GM23338 (cell line): ENCODE measurements at regions not wholly inside any gene's neighbourhood (a gene's known extent, or its start where the extent isn't known, plus 50 kb on each side); places are given as distances from the start of the nearest gene placed in this dataset.

Source experiments
- ATAC-seq: fragments of 200-7000 bp; cut with Tn5 transposase; 3 replicates; pipeline ENCODE4 v1.9.1; 2020
- DNase-seq: peaks from one replicate; pipeline ENCODE4 v3.0.0-alpha.2; 2015; ENCODE audit warnings: low spot score
- H2AFZ ChIP-seq: fragments of 200-600 bp; sonication (generic); 2 replicates; pipeline ENCODE4 v1.8.0; 2016; ENCODE audit warnings: antibody characterized with exemption, mild to moderate bottlenecking, moderate library complexity
- H3F3A ChIP-seq: fragments of 200-600 bp; sonication (generic); replicated peaks from 2 replicates; pipeline ENCODE4 v1.8.0; 2017; ENCODE audit warnings: antibody characterized with exemption, mixed run types, low read depth
- H3K27ac ChIP-seq: fragments of 200-600 bp; sonication (generic); 2 replicates; pipeline ENCODE4 v1.6.1; 2016; ENCODE audit warnings: low read depth
- H3K27me3 ChIP-seq: fragments of 200-600 bp; sonication (generic); 2 replicates; pipeline ENCODE4 v1.8.0; 2016; ENCODE audit warnings: mild to moderate bottlenecking, mixed run types, moderate library complexity; ENCODE audit not compliant: insufficient read depth
- H3K36me3 ChIP-seq: fragments of 200-600 bp; sonication (generic); 2 replicates; pipeline ENCODE4 v1.8.0; 2016; ENCODE audit warnings: mild to moderate bottlenecking; ENCODE audit not compliant: insufficient read depth
- H3K4me1 ChIP-seq: fragments of 200-600 bp; sonication (generic); 2 replicates; pipeline ENCODE4 v1.8.0; 2016; ENCODE audit warnings: mild to moderate bottlenecking, moderate library complexity; ENCODE audit not compliant: insufficient read depth
- H3K4me2 ChIP-seq: fragments of 200-600 bp; sonication (generic); 2 replicates; pipeline ENCODE4 v1.7.1; 2017; ENCODE audit warnings: mixed run types
- H3K4me3 ChIP-seq: fragments of 200-600 bp; sonication (generic); 2 replicates; pipeline ENCODE4 v1.6.1; 2016; ENCODE audit warnings: mixed run types
- H3K79me2 ChIP-seq: fragments of 200-600 bp; sonication (generic); replicated peaks from 2 replicates; pipeline ENCODE4 v1.8.0; 2017; ENCODE audit warnings: mild to moderate bottlenecking; ENCODE audit not compliant: insufficient read depth
- H3K9me2 ChIP-seq: fragments of 200-600 bp; sonication (generic); 2 replicates; pipeline ENCODE4 v1.8.0; 2017; ENCODE audit not compliant: insufficient read depth
- H4K20me1 ChIP-seq: fragments of 200-600 bp; sonication (generic); replicated peaks from 2 replicates; pipeline ENCODE4 v1.8.0; 2017; ENCODE audit warnings: mild to moderate bottlenecking; ENCODE audit not compliant: insufficient read depth
- H3K27ac Mint-ChIP-seq: 2 replicates; pipeline ENCODE4 v1.8.0; 2020; ENCODE audit warnings: inconsistent platforms, mild to moderate bottlenecking, moderate library complexity, mixed read lengths
- H3K27me3 Mint-ChIP-seq: 3 replicates; pipeline ENCODE4 v1.8.0; 2022; ENCODE audit warnings: low read depth, mild to moderate bottlenecking, moderate library complexity, mixed read lengths, inconsistent platforms; ENCODE audit not compliant: insufficient read depth, poor library complexity
- H3K36me3 Mint-ChIP-seq: 3 replicates; pipeline ENCODE4 v1.8.0; 2021; ENCODE audit warnings: low read depth, mild to moderate bottlenecking, inconsistent platforms, moderate library complexity, mixed read lengths
- H3K4me1 Mint-ChIP-seq: 3 replicates; pipeline ENCODE4 v1.8.0; 2020; ENCODE audit warnings: mild to moderate bottlenecking, inconsistent platforms, mixed read lengths
- H3K4me3 Mint-ChIP-seq: 3 replicates; pipeline ENCODE4 v1.8.0; 2021; ENCODE audit warnings: moderate library complexity, mild to moderate bottlenecking, inconsistent platforms, mixed read lengths
- H3K9me3 Mint-ChIP-seq: 3 replicates; pipeline ENCODE4 v1.8.0; 2020; ENCODE audit warnings: moderate library complexity, mild to moderate bottlenecking, inconsistent platforms, mixed read lengths
- CREB1 ChIP-seq: fragments of 250-450 bp; sonication (Bioruptor Pico); IDR thresholded peaks from 2 replicates; pipeline ENCODE4 v1.5.0; 2020; ENCODE audit warnings: low read depth, mild to moderate bottlenecking, moderate library complexity
- EZH2 ChIP-seq: fragments of 200-600 bp; sonication (generic); IDR thresholded peaks from one replicate; pipeline ENCODE4 v1.8.0; 2017; ENCODE audit warnings: antibody characterized with exemption, mild to moderate bottlenecking, low read depth; ENCODE audit not compliant: unreplicated experiment
- EZH2phosphoT487 ChIP-seq: fragments of 200-600 bp; sonication (generic); IDR thresholded peaks from one replicate; pipeline ENCODE4 v1.8.1; 2018; ENCODE audit warnings: antibody characterized with exemption; ENCODE audit not compliant: unreplicated experiment
- JUNB ChIP-seq: IDR thresholded peaks from one replicate; pipeline ENCODE4 v1.6.1; 2016; ENCODE audit warnings: antibody characterized with exemption; ENCODE audit not compliant: unreplicated experiment
- NANOG ChIP-seq: IDR thresholded peaks from 2 replicates; pipeline ENCODE4 v1.6.1; 2016; ENCODE audit warnings: antibody characterized with exemption, borderline replicate concordance
- POLR2AphosphoS5 ChIP-seq: IDR thresholded peaks from 2 replicates; pipeline ENCODE4 v1.6.1; 2016; ENCODE audit warnings: antibody characterized with exemption, low read depth
- TF ChIP-seq, protein P1 (sequence below): IDR thresholded peaks from one replicate; pipeline ENCODE4 v1.6.1; 2018; ENCODE audit warnings: antibody characterized with exemption; ENCODE audit not compliant: unreplicated experiment
- TF ChIP-seq, protein P2 (sequence below), 2 experiments: fragments of 200-600 bp in 1 of 2; sonication (generic) in 1 of 2; conservative IDR thresholded peaks; 2 replicates each; pipeline versions ENCODE4 v1.5.1 to v1.6.1; 2016 to 2017; ENCODE audit warnings: antibody characterized with exemption in 2 of 2, low read depth in 2 of 2, mild to moderate bottlenecking in 2 of 2, moderate library complexity in 1 of 2

DNA sequence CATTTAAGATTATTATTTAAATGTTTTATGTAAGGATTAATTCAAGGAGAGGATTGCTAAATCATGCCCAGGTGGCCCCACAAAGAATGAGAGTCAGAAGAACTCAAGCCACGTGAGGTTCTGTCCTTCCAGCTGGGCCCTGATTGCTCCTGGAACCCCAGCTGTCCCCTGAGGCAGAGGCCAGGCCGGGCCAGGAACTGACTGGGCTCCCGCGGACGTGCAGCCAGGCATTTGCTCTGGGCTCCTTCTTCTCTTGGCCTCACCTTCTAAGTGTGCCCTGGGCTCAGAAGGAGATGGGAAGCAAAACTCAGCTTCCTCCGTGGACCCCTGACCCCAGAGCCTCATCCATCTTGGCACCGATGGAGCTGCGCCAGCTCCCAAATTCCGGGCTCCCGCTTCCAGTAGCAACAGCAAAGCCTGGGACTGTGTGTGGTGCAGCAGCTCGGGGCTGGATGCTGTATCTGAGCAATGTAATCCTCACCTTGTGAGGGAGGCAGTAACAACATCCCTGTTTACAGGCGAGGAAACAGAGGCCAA is 250.6 kb upstream of the PPP2R2D start (continued):
- TF ChIP-seq, protein P1, sequence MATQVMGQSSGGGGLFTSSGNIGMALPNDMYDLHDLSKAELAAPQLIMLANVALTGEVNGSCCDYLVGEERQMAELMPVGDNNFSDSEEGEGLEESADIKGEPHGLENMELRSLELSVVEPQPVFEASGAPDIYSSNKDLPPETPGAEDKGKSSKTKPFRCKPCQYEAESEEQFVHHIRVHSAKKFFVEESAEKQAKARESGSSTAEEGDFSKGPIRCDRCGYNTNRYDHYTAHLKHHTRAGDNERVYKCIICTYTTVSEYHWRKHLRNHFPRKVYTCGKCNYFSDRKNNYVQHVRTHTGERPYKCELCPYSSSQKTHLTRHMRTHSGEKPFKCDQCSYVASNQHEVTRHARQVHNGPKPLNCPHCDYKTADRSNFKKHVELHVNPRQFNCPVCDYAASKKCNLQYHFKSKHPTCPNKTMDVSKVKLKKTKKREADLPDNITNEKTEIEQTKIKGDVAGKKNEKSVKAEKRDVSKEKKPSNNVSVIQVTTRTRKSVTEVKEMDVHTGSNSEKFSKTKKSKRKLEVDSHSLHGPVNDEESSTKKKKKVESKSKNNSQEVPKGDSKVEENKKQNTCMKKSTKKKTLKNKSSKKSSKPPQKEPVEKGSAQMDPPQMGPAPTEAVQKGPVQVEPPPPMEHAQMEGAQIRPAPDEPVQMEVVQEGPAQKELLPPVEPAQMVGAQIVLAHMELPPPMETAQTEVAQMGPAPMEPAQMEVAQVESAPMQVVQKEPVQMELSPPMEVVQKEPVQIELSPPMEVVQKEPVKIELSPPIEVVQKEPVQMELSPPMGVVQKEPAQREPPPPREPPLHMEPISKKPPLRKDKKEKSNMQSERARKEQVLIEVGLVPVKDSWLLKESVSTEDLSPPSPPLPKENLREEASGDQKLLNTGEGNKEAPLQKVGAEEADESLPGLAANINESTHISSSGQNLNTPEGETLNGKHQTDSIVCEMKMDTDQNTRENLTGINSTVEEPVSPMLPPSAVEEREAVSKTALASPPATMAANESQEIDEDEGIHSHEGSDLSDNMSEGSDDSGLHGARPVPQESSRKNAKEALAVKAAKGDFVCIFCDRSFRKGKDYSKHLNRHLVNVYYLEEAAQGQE = no peak

DNA sequence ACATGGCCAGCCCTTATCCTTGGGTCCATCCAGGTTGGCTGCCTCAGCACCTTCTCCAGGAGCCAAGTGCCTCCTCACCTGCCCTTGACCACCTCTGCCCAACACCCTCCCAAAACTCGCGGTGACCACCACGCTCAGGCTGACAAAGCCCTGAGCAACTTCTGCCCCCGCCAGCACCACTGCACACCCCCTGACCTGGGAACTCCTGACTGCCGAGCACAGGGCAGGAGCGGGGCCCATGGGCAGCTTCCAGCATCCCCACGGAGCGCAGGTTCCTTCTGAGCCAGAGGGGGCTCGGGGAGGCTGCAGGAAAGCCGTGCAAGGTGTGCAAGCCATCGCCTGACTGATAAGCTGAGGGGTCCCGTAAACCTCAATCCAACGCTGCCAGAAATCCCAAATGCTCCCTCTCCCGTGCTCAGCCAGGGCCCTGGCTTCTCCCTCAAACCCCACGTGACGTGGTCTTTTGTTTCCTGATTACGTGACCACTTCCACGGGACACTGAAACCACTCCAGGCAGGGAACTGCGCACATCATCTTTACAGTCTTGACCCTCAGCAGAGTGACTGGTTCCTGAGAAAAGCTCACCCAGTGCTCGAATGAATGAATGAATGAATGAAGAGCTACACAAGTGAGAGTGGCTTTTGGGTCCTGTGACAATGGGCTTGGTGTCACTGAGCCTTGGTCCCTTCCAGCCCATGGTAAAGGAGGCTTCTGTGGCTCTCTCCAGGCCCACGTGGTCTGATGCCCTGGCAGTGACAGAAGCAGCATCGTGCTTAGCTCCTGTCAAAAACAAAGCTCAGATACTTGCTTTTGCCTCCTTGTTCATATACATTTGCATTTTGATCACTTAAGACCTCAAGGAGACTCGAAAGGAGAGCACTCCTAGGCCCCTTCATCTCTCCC is 249.8 kb upstream of the PPP2R2D start:
- H3K9me2 ChIP-seq = no peaks in the 10 kb centered on the region
- H3K27ac ChIP-seq = no peak overlapping the region
- H3K9me3 Mint-ChIP-seq = peaks cover 5% of the 10 kb centered on the region; the same call in 1 of the 3 replicates
- peaks cover 12% of the 10 kb centered on the region; the same call in 1 of the 2 replicates for H3F3A ChIP-seq
- no peaks in the 10 kb centered on the region for H4K20me1 ChIP-seq
- H3K27me3 Mint-ChIP-seq = peaks cover 22% of the 10 kb centered on the region
- DNase-seq (no peak), ATAC-seq (peak; percentile 7; the same call in 2 of the 3 replicates)
- peak overlapping the region; percentile 44; the same call in 1 of the 2 replicates for H3K4me3 ChIP-seq
- no peak overlapping the region for H3K27ac Mint-ChIP-seq
- H3K4me1 ChIP-seq = peaks cover 21% of the 10 kb centered on the region
- no peaks in the 10 kb centered on the region for H3K79me2 ChIP-seq
- H3K4me3 Mint-ChIP-seq = peak overlapping the region; percentile 31; the same call in 2 of the 3 replicates
- no peaks in the 10 kb centered on the region for H3K36me3 Mint-ChIP-seq
- peak overlapping the region; percentile 76 for H3K4me2 ChIP-seq
- peaks cover 59% of the 10 kb centered on the region for H3K4me1 Mint-ChIP-seq
- H3K27me3 ChIP-seq = no peaks in the 10 kb centered on the region
- no peaks in the 10 kb centered on the region for H3K36me3 ChIP-seq
- no peak overlapping the region; the same call in 1 of the 2 replicates for H2AFZ ChIP-seq
- TF ChIP-seq EZH2phosphoT487 (no peak), POLR2AphosphoS5 (no peak), CREB1 (CRISPR knock-in tag) (no peak), JUNB (no peak), EZH2 (no peak), NANOG (no peak)
- TF ChIP-seq, protein P1 = no peak
- TF ChIP-seq, protein P2, sequence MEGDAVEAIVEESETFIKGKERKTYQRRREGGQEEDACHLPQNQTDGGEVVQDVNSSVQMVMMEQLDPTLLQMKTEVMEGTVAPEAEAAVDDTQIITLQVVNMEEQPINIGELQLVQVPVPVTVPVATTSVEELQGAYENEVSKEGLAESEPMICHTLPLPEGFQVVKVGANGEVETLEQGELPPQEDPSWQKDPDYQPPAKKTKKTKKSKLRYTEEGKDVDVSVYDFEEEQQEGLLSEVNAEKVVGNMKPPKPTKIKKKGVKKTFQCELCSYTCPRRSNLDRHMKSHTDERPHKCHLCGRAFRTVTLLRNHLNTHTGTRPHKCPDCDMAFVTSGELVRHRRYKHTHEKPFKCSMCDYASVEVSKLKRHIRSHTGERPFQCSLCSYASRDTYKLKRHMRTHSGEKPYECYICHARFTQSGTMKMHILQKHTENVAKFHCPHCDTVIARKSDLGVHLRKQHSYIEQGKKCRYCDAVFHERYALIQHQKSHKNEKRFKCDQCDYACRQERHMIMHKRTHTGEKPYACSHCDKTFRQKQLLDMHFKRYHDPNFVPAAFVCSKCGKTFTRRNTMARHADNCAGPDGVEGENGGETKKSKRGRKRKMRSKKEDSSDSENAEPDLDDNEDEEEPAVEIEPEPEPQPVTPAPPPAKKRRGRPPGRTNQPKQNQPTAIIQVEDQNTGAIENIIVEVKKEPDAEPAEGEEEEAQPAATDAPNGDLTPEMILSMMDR (conservative IDR thresholded peaks at IDR 0.05; ENCODE audit: low read depth in 2 of 2) = no peak
